Endodermal cell (in vitro differentiated cells): ENCODE measurements at regions not wholly inside any gene's neighbourhood (a gene's known extent, or its start where the extent isn't known, plus 50 kb on each side); places are given as distances from the start of the nearest gene placed in this dataset.

Source experiments
- DNase-seq: peaks from one replicate; pipeline ENCODE4 v3.0.0-alpha.2; 2017
- H3K27ac ChIP-seq: 2 replicates; pipeline ENCODE4 v1.5.1; 2013; ENCODE audit warnings: mild to moderate bottlenecking, low read depth, low read length, moderate library complexity
- H3K27me3 ChIP-seq: 2 replicates; pipeline ENCODE4 v1.6.1; 2013; ENCODE audit warnings: mild to moderate bottlenecking, low read length, moderate library complexity; ENCODE audit not compliant: insufficient read depth, control insufficient read depth, poor library complexity, severe bottlenecking
- H3K36me3 ChIP-seq: 2 replicates; pipeline ENCODE4 v1.7.0; 2013; ENCODE audit warnings: mild to moderate bottlenecking, low read length, moderate library complexity; ENCODE audit not compliant: control insufficient read depth, insufficient read depth
- H3K4me1 ChIP-seq: one replicate; pipeline ENCODE4 v1.7.0; 2013; ENCODE audit warnings: low read length; ENCODE audit not compliant: control insufficient read depth, insufficient read depth
- H3K4me3 ChIP-seq: 2 replicates; pipeline ENCODE4 v1.5.1; 2013; ENCODE audit warnings: mild to moderate bottlenecking, low read length, moderate library complexity
- H3K9ac ChIP-seq: 2 replicates; pipeline ENCODE4 v1.6.1; 2013; ENCODE audit warnings: mild to moderate bottlenecking, low read length, moderate library complexity; ENCODE audit not compliant: poor library complexity, severe bottlenecking; ENCODE audit errors: extremely low read depth
- H3K9me3 ChIP-seq: 2 replicates; pipeline ENCODE4 v1.6.1; 2013; ENCODE audit warnings: mild to moderate bottlenecking, low read length, moderate library complexity; ENCODE audit not compliant: control insufficient read depth
- H3K27ac Mint-ChIP-seq: 2 replicates; pipeline ENCODE4 v1.8.0; 2020; ENCODE audit warnings: mixed read lengths
- H3K27me3 Mint-ChIP-seq: 2 replicates; pipeline ENCODE4 v1.8.0; 2021; ENCODE audit warnings: mild to moderate bottlenecking, mixed read lengths; ENCODE audit not compliant: insufficient read depth
- H3K36me3 Mint-ChIP-seq: 2 replicates; pipeline ENCODE4 v1.8.0; 2020; ENCODE audit warnings: low read depth, mixed read lengths
- H3K4me1 Mint-ChIP-seq: 2 replicates; pipeline ENCODE4 v1.8.0; 2020; ENCODE audit warnings: mixed read lengths
- H3K4me3 Mint-ChIP-seq: 2 replicates; pipeline ENCODE4 v1.8.0; 2020; ENCODE audit warnings: mild to moderate bottlenecking, moderate library complexity, mixed read lengths
- H3K9me3 Mint-ChIP-seq: 2 replicates; pipeline ENCODE4 v1.8.0; 2020; ENCODE audit warnings: mild to moderate bottlenecking, mixed read lengths
- CTCF ChIP-seq: fragments of 200-600 bp; sonication (generic); conservative IDR thresholded peaks from 2 replicates; pipeline ENCODE4 v1.5.0; 2021; ENCODE audit warnings: antibody characterized with exemption, mild to moderate bottlenecking
- WGBS, 2 experiments: methylation state at CpG; one replicate each; pipeline versions ENCODE4 v1.1.5 to v1.1.7; 2013; ENCODE audit warnings: missing lambda C conversion rate in 2 of 2, mixed read lengths in 1 of 2; ENCODE audit not compliant: insufficient coverage in 1 of 2, insufficient read length in 1 of 2; 5-methylcytosine and 5-hydroxymethylcytosine counted together

GRCh38 chr17:77506371-77506991 is 365.7 kb downstream of the SEC14L1 start:
- peaks cover 2% of the 10 kb centered on the region for H3K9me3 ChIP-seq
- peak; percentile 54 for DNase-seq
- H3K4me1 ChIP-seq, result no peaks in the 10 kb centered on the region
- no peaks in the 10 kb centered on the region for H3K4me1 Mint-ChIP-seq
- H3K9ac ChIP-seq, result no peak overlapping the region
- H3K27ac Mint-ChIP-seq, result no peak overlapping the region
- H3K36me3 ChIP-seq, result peaks cover 4% of the 10 kb centered on the region
- 87 to 89% methylated on average over 19 to 27 of the region's 27 CpGs for WGBS, 2 experiments
- H3K27me3 Mint-ChIP-seq, result peaks cover 5% of the 10 kb centered on the region
- no peak overlapping the region for H3K4me3 ChIP-seq
- peaks cover 11% of the 10 kb centered on the region for H3K9me3 Mint-ChIP-seq
- peak overlapping the region; percentile 73 for H3K27ac ChIP-seq
- peaks cover 6% of the 10 kb centered on the region for H3K36me3 Mint-ChIP-seq
- no peaks in the 10 kb centered on the region for H3K27me3 ChIP-seq
- no peak for TF ChIP-seq CTCF
- no peak overlapping the region for H3K4me3 Mint-ChIP-seq

GRCh38 chr17:77507111-77507885 is 366.5 kb downstream of the SEC14L1 start:
- Mint-ChIP-seq H3K4me3 (no peak overlapping the region), H3K4me1 (no peaks in the 10 kb centered on the region), H3K27me3 (peaks cover 7% of the 10 kb centered on the region), H3K36me3 (no peaks in the 10 kb centered on the region), H3K9me3 (peaks cover 16% of the 10 kb centered on the region), H3K27ac (no peak overlapping the region)
- Histone ChIP-seq H3K9me3 (peaks cover 7% of the 10 kb centered on the region), H3K27me3 (no peaks in the 10 kb centered on the region), H3K36me3 (no peaks in the 10 kb centered on the region), H3K9ac (no peak overlapping the region), H3K4me1 (no peaks in the 10 kb centered on the region), H3K27ac (peak overlapping the region; percentile 30), H3K4me3 (no peak overlapping the region)
- DNase-seq, result peak; percentile 75
- peak; percentile 56 for TF ChIP-seq CTCF
- WGBS, 2 experiments, result 82 to 87% methylated on average over 12 to 19 of the region's 19 CpGs

- peaks cover 16% of the 10 kb centered on the region for H3K9me3 Mint-ChIP-seq
- Histone ChIP-seq H3K36me3 (no peaks in the 10 kb centered on the region), H3K27me3 (no peaks in the 10 kb centered on the region), H3K4me3 (no peak overlapping the region), H3K4me1 (no peaks in the 10 kb centered on the region), H3K27ac (no peak overlapping the region), H3K9ac (no peak overlapping the region), H3K9me3 (peaks cover 7% of the 10 kb centered on the region)
- WGBS, 2 experiments, result 67 to 81% methylated on average over 1 to 6 of the region's 6 CpGs
- H3K36me3 Mint-ChIP-seq, result no peaks in the 10 kb centered on the region
- no peak for TF ChIP-seq CTCF
- DNase-seq, result peak; percentile 47
- H3K4me1 Mint-ChIP-seq, result no peaks in the 10 kb centered on the region
- no peak overlapping the region for H3K4me3 Mint-ChIP-seq
- no peak overlapping the region for H3K27ac Mint-ChIP-seq
- peaks cover 10% of the 10 kb centered on the region for H3K27me3 Mint-ChIP-seq
Measured at GRCh38 chr17:77508047-77508715, 367.4 kb downstream of the SEC14L1 start.
